Upper lobe of left lung (tissue), 6 donors: ENCODE measurements at regions not wholly inside any gene's neighbourhood (a gene's known extent, or its start where the extent isn't known, plus 50 kb on each side); places are given as distances from the start of the nearest gene placed in this dataset.

Experiments
- ATAC-seq, 2 donors: fragments of 200-7000 bp; cut with Tn5 transposase; one replicate each; pipeline ENCODE4 v1.9.1; 2022; ENCODE audit warnings: mild to moderate bottlenecking in 2 of 2, moderate library complexity in 2 of 2; ENCODE audit not compliant: low FRiP score in 2 of 2
- DNase-seq, 2 donors: peaks; one replicate each; pipeline ENCODE4 v3.0.0-alpha.2; 2019 to 2020
- H3K27ac ChIP-seq, 4 donors: fragments of 200-600 bp; sonication (generic); one replicate each; pipeline ENCODE4 v1.5.1; 2016 to 2019
- H3K27me3 ChIP-seq, 4 donors: fragments of 200-600 bp; sonication (generic); one replicate each; pipeline ENCODE4 v1.5.1; 2017 to 2019
- H3K36me3 ChIP-seq, 4 donors: fragments of 200-600 bp; sonication (generic); one replicate each; pipeline ENCODE4 v1.5.1; 2016 to 2019
- H3K4me1 ChIP-seq, 4 donors: fragments of 200-600 bp; sonication (generic); one replicate each; pipeline ENCODE4 v1.5.1; 2018 to 2019
- H3K4me3 ChIP-seq, 4 donors: fragments of 200-600 bp; sonication (generic); one replicate each; pipeline ENCODE4 v1.5.1; 2017 to 2019; ENCODE audit warnings: mild to moderate bottlenecking in 2 of 4, moderate library complexity in 1 of 4
- H3K9me3 ChIP-seq, 4 donors: fragments of 200-600 bp; sonication (generic); one replicate each; pipeline ENCODE4 v1.5.1; 2018 to 2019
- CTCF ChIP-seq, 6 experiments: fragments of 450-650 bp in 4 of 6; fragments of 200-600 bp in 2 of 6; sonication (generic) in 2 of 6; IDR thresholded peaks; one replicate each; pipeline ENCODE4 v1.5.1; 2016 to 2019; ENCODE audit warnings: antibody characterized with exemption in 6 of 6
- EP300 ChIP-seq, 4 donors: sonication (generic); formaldehyde crosslinking; IDR thresholded peaks; one replicate each; pipeline ENCODE4 v1.5.1; 2017; ENCODE audit warnings: antibody characterized with exemption in 4 of 4, control low read depth in 2 of 4
- POLR2A ChIP-seq, 4 donors: fragments of 450-650 bp; IDR thresholded peaks; one replicate each; pipeline ENCODE4 v1.5.1; 2016 to 2017; ENCODE audit warnings: antibody characterized with exemption in 4 of 4, mild to moderate bottlenecking in 2 of 4
- POLR2AphosphoS5 ChIP-seq, 2 donors: sonication (generic); formaldehyde crosslinking; IDR thresholded peaks; one replicate each; pipeline ENCODE4 v1.5.1; 2017; ENCODE audit warnings: antibody characterized with exemption in 2 of 2
- WGBS, 2 donors: methylation state at CpG; one replicate each; pipeline ENCODE4 v1.1.5; 2017 to 2018; 5-methylcytosine and 5-hydroxymethylcytosine counted together
- donor health status: DM: no; HTN: no; CAD: no; lungs with moderate emphysema.
- donor health status: DM: no; HTN: yes; CAD: no; lungs with severe emphysema.

DNA sequence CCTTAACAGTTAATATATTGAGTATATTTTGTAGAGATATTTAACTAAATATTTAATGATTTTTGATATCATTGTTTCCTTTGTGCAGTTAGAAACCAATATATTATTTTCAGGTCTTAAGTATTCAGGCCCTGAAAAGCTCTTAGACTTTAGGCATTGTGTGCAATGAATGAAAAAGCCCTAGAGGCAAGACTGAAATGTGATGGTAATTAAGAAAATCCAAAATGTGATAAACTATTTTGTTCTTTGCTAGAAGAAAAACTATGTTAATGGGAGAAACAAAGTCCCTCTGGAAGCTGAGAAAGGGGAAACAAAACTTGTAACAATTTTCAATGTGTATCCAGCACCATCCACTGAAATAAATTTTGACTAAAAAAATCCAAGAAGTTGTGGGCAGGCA lies 54.6 kb upstream of the SSR3 start:
- no peaks in the 10 kb centered on the region for H3K36me3 ChIP-seq
- TF ChIP-seq POLR2A (IDR thresholded peaks at IDR 0.05) (no peak), EP300 (IDR thresholded peaks at IDR 0.05) (no peak), POLR2AphosphoS5 (IDR thresholded peaks at IDR 0.05) (no peak), CTCF (IDR thresholded peaks at IDR 0.05) (no peak)
- no peak for ATAC-seq
- H3K4me3 ChIP-seq, result no peak overlapping the region
- no peaks in the 10 kb centered on the region for H3K9me3 ChIP-seq
- H3K4me1 ChIP-seq, result peaks cover 6 to 33% (median 18%) of the 10 kb centered on the region in 4 donors
- DNase-seq, result no peak
- H3K27me3 ChIP-seq, result no peaks in the 10 kb centered on the region
- H3K27ac ChIP-seq, result no peak overlapping the region

DNA sequence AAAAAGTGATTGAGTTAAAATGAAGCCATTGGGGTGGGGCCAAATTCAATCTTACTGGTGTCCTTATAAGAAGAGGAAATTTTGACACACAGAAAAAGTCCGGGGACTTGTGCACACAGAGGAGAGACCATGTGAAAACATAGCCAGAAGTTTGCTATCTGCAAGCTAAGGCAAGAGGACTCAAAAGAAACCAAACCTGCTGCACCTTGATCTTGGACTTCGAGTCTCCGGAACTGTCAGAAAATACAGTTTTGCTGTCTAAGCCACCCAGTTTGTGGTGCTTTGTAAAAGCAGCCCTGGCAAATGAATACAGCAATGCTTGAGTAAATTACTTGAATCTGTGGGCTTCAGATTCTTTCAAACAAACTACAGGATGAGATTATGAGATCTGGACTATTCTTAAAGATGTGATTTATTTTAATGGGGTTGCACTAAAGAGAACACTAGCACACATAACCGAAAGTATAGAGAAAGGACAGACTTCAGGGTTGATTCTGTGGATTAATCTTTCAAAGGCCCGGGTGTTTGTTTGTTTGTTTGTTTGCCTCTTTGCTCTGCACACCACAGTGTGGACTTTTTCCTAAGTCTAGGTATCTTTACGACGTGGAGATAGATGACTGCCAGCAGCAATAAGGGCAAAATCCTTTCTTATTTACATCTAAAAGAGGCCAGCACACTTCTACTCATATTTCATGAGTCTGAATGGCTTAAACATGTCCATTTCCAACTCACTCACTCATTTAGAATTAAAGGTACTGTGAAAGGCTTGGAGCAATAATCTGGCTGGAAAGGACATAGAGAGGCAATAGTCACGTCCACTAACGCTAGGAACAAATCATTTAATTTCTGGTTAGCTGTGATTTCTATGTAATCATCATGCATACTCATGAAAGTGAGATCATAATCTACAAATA lies 53.9 kb upstream of the SSR3 start:
- DNase-seq, result no peak
- H3K27me3 ChIP-seq, result no peaks in the 10 kb centered on the region
- ATAC-seq, result no peak
- no peak overlapping the region for H3K4me3 ChIP-seq
- TF ChIP-seq EP300 (IDR thresholded peaks at IDR 0.05), result no peak
- TF ChIP-seq CTCF (IDR thresholded peaks at IDR 0.05), result no peak
- no peak for TF ChIP-seq POLR2AphosphoS5 (IDR thresholded peaks at IDR 0.05)
- TF ChIP-seq POLR2A (IDR thresholded peaks at IDR 0.05), result no peak
- 68 to 72% methylated on average over 9 of the region's 9 CpGs for WGBS, 2 donors
- H3K4me1 ChIP-seq, result peaks cover 6 to 33% (median 15%) of the 10 kb centered on the region in 4 donors
- H3K9me3 ChIP-seq, result no peaks in the 10 kb centered on the region
- H3K36me3 ChIP-seq, result no peaks in the 10 kb centered on the region
- peak overlapping the region in 2 of 4 donors; percentile 14 to 60 for H3K27ac ChIP-seq

DNA sequence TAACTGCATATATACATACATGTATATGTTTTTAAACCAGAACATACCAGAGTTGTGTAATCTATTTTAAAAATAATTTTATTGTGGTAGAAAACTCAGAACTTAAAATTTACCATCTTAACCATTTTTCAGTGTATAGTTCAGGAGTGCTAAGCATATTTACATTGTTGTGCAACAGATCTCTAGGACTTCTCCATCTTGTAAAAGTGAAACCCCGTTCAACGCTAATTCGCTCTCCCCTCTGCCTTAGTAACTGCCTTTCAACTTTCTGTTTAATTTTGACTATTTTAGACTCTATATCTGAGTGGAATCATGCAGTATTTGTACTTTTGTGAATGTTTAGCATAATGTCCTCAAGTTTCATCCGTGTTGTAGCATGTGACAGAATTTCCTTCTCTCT lies 51.8 kb upstream of the SSR3 start:
- H3K4me3 ChIP-seq, result peak overlapping the region in 3 of 4 donors; percentile 32 to 44 (median 41)
- ATAC-seq (peak in 1 of 2 donors; percentile 65), DNase-seq (no peak)
- H3K4me1 ChIP-seq, result peaks cover 6 to 33% (median 15%) of the 10 kb centered on the region in 4 donors
- no peak for TF ChIP-seq CTCF (IDR thresholded peaks at IDR 0.05)
- no peak for TF ChIP-seq POLR2A (IDR thresholded peaks at IDR 0.05)
- no peak for TF ChIP-seq EP300 (IDR thresholded peaks at IDR 0.05)
- H3K36me3 ChIP-seq, result no peaks in the 10 kb centered on the region
- no peaks in the 10 kb centered on the region for H3K27me3 ChIP-seq
- peak overlapping the region; percentile 82 to 92 (median 88) for H3K27ac ChIP-seq
- 44 to 58% methylated on average over 4 of the region's 4 CpGs for WGBS, 2 donors
- no peaks in the 10 kb centered on the region for H3K9me3 ChIP-seq

DNA sequence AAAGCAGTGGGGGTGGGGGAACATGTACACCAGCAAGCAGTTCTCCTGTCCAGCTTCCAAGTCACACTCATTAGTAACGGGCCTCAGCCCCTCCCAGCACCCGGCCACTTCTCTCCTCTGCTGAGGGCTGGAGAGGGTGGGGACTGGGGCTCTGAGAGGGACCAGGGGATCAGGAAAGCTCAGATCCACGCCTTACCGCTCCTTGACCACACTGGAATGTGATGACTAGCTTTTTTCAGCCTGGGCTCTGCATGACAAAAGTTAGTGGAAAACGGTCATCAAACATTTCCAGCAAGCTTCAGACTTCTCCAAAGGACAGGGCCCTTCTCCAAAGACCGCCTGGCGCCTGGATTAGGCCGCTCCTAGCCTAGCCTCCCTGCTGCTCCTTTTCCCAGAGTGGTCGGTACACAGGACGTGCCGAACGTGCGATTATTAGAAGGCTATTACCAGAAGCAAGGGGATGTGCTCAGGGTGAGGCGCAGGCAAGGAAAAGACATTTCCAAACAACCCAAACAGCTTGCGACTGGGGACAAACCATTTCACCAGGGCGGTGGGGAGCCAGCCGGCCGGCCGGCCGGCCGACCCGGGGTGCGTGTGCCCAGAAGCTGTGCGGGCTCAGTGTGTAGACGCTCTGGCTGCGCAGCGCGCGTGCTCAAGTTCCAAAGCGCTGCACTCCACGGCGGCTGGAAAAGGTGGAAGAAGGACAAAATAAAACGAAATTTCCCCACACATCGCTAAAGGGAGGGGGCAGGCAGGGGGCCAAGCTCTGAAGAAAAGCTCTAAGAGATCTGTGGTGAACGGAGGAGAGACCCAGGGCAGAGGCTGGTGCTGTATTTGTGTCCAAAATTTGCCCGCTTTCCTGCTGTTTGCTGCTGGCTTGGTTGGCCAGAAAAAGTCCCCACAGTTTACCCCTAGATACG lies 51.0 kb upstream of the SSR3 start:
- TF ChIP-seq CTCF (IDR thresholded peaks at IDR 0.05), result no peak
- TF ChIP-seq EP300 (IDR thresholded peaks at IDR 0.05), result peak in 1 of 4 donors; percentile 49
- TF ChIP-seq POLR2AphosphoS5 (IDR thresholded peaks at IDR 0.05), result peak in 1 of 2 donors; percentile 62
- peak in 3 of 4 donors; percentile 26 to 72 (median 33) for TF ChIP-seq POLR2A (IDR thresholded peaks at IDR 0.05)
- Histone ChIP-seq H3K4me1 (peaks cover 6 to 33% (median 15%) of the 10 kb centered on the region in 4 donors), H3K27ac (peak overlapping the region; percentile 82 to 92 (median 88)), H3K27me3 (no peaks in the 10 kb centered on the region), H3K36me3 (no peaks in the 10 kb centered on the region), H3K9me3 (no peaks in the 10 kb centered on the region), H3K4me3 (peak overlapping the region in 3 of 4 donors; percentile 32 to 44 (median 41))
- 10 to 12% methylated on average over 30 to 37 of the region's 37 CpGs for WGBS, 2 donors
- ATAC-seq (peak; percentile 92 to 96), DNase-seq (peak; percentile 89 to 90)
